ENCODE measurements at regions not wholly inside any gene's neighbourhood (a gene's known extent, or its start where the extent isn't known, plus 50 kb on each side); places are given as distances from the start of the nearest gene placed in this dataset.
"Not testable (repeated sequence)": the region's sequence is repeated elsewhere in the genome, so short reads cannot be mapped to it uniquely, and the experiment has no call there.

DNA sequence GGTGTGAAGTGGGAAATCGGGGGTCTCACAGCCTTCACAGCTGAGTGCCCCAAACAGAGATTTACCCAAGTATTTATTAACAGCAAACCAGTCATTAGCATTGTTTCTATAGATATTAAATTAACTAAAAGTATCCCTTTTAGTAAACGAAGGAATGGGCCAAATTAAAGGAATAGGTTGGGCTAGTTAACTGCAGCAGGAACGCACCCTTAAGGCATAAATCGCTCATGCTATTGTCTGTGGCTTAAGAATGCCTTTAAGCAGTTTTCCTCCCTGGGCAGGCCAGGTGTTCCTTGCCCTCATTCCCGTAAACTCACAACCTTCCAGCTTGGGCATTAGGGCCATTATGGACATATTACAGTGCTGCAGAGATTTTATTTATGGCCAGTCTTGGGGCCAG, 167.5 kb upstream of the PIK3R1 start:
- TF ChIP-seq, protein P1, sequence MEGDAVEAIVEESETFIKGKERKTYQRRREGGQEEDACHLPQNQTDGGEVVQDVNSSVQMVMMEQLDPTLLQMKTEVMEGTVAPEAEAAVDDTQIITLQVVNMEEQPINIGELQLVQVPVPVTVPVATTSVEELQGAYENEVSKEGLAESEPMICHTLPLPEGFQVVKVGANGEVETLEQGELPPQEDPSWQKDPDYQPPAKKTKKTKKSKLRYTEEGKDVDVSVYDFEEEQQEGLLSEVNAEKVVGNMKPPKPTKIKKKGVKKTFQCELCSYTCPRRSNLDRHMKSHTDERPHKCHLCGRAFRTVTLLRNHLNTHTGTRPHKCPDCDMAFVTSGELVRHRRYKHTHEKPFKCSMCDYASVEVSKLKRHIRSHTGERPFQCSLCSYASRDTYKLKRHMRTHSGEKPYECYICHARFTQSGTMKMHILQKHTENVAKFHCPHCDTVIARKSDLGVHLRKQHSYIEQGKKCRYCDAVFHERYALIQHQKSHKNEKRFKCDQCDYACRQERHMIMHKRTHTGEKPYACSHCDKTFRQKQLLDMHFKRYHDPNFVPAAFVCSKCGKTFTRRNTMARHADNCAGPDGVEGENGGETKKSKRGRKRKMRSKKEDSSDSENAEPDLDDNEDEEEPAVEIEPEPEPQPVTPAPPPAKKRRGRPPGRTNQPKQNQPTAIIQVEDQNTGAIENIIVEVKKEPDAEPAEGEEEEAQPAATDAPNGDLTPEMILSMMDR (IDR thresholded peaks at IDR 0.05): not testable (repeated sequence)
- not testable (repeated sequence) for TF ChIP-seq POLR2AphosphoS5 (IDR thresholded peaks at IDR 0.05; ENCODE audit: insufficient read depth in 1 of 2, low read depth in 1 of 2); POLR2A (IDR thresholded peaks at IDR 0.05)

Measured in vagina (tissue), 2 donors.